ENCODE measurements at regions not wholly inside any gene's neighbourhood (a gene's known extent, or its start where the extent isn't known, plus 50 kb on each side); places are given as distances from the start of the nearest gene placed in this dataset.

DNA sequence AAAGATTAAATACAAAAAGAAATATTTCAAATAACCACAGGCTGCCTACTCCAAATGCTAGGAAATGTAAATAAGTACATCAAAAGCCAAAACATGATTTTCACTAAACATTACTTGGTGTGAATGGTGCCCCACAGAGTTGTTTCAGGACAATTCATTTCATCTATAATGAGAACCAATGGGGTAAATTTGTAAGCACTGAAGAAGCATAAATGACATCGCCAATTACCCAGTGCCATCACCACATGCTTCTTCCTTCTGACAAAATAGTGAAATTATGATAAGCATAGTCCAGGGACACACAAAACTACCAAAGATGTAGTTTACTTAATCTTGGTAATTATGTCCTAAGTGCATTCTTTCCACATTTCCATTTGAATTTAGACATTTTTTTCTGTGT is 510.4 kb upstream of the TYRP1 start:
- intact Hi-C loops (cut with DNase I, micrococcal nuclease), result no loop called here
- DNase-seq, result no peak
- no peak for ATAC-seq
- H3K4me3 Mint-ChIP-seq, result no peak overlapping the region
- peaks cover 28% of the 10 kb centered on the region for H3K9me3 Mint-ChIP-seq (ENCODE audit: low read depth)
- CTCF ChIA-PET, result no interaction called here
- no peaks in the 10 kb centered on the region for H3K36me3 Mint-ChIP-seq (ENCODE audit: low read depth)
- H3K4me1 Mint-ChIP-seq, result no peaks in the 10 kb centered on the region
- no peak overlapping the region for H3K27ac Mint-ChIP-seq
- no peaks in the 10 kb centered on the region for H3K27me3 Mint-ChIP-seq
- POLR2A ChIA-PET, result no interaction called here

DNA sequence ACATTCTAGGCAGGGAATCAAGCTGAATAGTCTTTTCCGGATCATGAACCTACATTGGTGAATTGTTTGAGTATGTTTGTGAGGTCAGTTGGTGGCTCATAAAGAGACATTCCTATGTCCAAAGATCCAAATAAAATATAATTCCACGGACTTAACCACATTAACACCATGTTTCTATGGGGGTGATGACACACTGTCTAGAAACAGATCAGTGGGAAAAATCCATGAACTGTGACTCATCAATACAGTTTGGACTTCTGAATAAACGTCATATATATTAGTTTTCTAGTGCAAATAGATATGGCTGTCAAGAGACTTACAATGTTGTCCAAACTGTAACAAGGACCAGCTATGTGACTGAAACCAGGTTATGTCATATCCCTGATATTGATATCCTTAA is 509.9 kb upstream of the TYRP1 start:
- Mint-ChIP-seq H3K4me1 (no peaks in the 10 kb centered on the region), H3K9me3 (ENCODE audit: low read depth) (peaks cover 28% of the 10 kb centered on the region), H3K36me3 (ENCODE audit: low read depth) (no peaks in the 10 kb centered on the region), H3K4me3 (no peak overlapping the region), H3K27ac (no peak overlapping the region), H3K27me3 (no peaks in the 10 kb centered on the region)
- ATAC-seq, result no peak
- CTCF ChIA-PET, result no interaction called here
- no peak for DNase-seq
- intact Hi-C loops (cut with DNase I, micrococcal nuclease), result no loop called here
- POLR2A ChIA-PET, result no interaction called here

GRCh38 chr9:12185856-12186255 is 507.3 kb upstream of the TYRP1 start:
- Mint-ChIP-seq H3K36me3 (ENCODE audit: low read depth) (no peaks in the 10 kb centered on the region), H3K27me3 (no peaks in the 10 kb centered on the region), H3K4me3 (no peak overlapping the region), H3K27ac (no peak overlapping the region), H3K4me1 (no peaks in the 10 kb centered on the region), H3K9me3 (ENCODE audit: low read depth) (peaks cover 25% of the 10 kb centered on the region)
- intact Hi-C loops (cut with DNase I, micrococcal nuclease), result no loop called here
- ChIA-PET CTCF (no interaction called here), POLR2A (no interaction called here)
- ATAC-seq (no peak), DNase-seq (no peak)

- ATAC-seq (no peak), DNase-seq (no peak)
- no peaks in the 10 kb centered on the region for H3K4me1 Mint-ChIP-seq
- no peaks in the 10 kb centered on the region for H3K27me3 Mint-ChIP-seq
- CTCF ChIA-PET, result no interaction called here
- POLR2A ChIA-PET, result no interaction called here
- intact Hi-C loops (cut with DNase I, micrococcal nuclease), result no loop called here
- no peak overlapping the region for H3K27ac Mint-ChIP-seq
- no peaks in the 10 kb centered on the region for H3K36me3 Mint-ChIP-seq (ENCODE audit: low read depth)
- H3K9me3 Mint-ChIP-seq (ENCODE audit: low read depth), result peaks cover 13% of the 10 kb centered on the region
- no peak overlapping the region for H3K4me3 Mint-ChIP-seq
Measured at GRCh38 chr9:12191630-12192029, 501.6 kb upstream of the TYRP1 start.

- Mint-ChIP-seq H3K4me1 (no peaks in the 10 kb centered on the region), H3K4me3 (no peak overlapping the region), H3K27ac (no peak overlapping the region), H3K9me3 (ENCODE audit: low read depth) (peaks cover 7% of the 10 kb centered on the region), H3K27me3 (no peaks in the 10 kb centered on the region), H3K36me3 (ENCODE audit: low read depth) (no peaks in the 10 kb centered on the region)
- ChIA-PET POLR2A (no interaction called here), CTCF (no interaction called here)
- intact Hi-C loops (cut with DNase I, micrococcal nuclease), result no loop called here
- no peak for DNase-seq
- ATAC-seq, result no peak
Measured at GRCh38 chr9:12194731-12195130, 498.5 kb upstream of the TYRP1 start.

- peaks cover 6% of the 10 kb centered on the region for H3K9me3 Mint-ChIP-seq (ENCODE audit: low read depth)
- intact Hi-C loops (cut with DNase I, micrococcal nuclease), result no loop called here
- DNase-seq (no peak), ATAC-seq (no peak)
- CTCF ChIA-PET, result no interaction called here
- H3K4me1 Mint-ChIP-seq, result no peaks in the 10 kb centered on the region
- POLR2A ChIA-PET, result no interaction called here
- H3K36me3 Mint-ChIP-seq (ENCODE audit: low read depth), result no peaks in the 10 kb centered on the region
- H3K4me3 Mint-ChIP-seq, result no peak overlapping the region
- H3K27ac Mint-ChIP-seq, result no peak overlapping the region
- no peaks in the 10 kb centered on the region for H3K27me3 Mint-ChIP-seq
Measured at GRCh38 chr9:12195456-12195855, 497.7 kb upstream of the TYRP1 start.

- H3K9me3 Mint-ChIP-seq (ENCODE audit: low read depth), result peaks cover 6% of the 10 kb centered on the region
- DNase-seq, result no peak
- H3K36me3 Mint-ChIP-seq (ENCODE audit: low read depth), result no peaks in the 10 kb centered on the region
- intact Hi-C loops (cut with DNase I, micrococcal nuclease), result no loop called here
- H3K27ac Mint-ChIP-seq, result no peak overlapping the region
- POLR2A ChIA-PET, result no interaction called here
- no peak for ATAC-seq
- H3K4me1 Mint-ChIP-seq, result no peaks in the 10 kb centered on the region
- CTCF ChIA-PET, result interaction anchor here (0.6 kb wide), 1 partner anchor 678 kb away, joined by 5 read pairs; no protein-coding TSS in a partner anchor
- no peak overlapping the region for H3K4me3 Mint-ChIP-seq
- no peaks in the 10 kb centered on the region for H3K27me3 Mint-ChIP-seq
Measured at GRCh38 chr9:12204512-12204911, 488.7 kb upstream of the TYRP1 start.

DNA sequence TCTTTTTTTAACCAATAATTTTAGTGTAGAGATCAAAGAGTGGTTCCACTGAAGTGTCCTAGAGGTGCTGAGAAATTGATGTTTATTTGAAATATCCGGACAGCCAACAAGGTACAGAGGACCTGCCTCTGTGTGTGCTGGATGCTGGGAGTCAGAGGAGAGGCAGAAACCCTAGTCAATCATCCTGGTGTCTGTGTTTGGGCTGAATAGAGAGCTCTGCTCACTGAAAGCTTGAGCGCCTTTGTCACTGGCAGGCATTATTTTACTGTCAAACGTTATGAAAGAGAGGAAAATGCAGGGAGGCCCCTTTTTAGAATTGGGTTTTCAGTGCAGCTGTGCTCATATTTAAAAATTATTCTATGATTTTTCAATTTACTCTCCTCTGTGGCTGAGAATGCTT is 480.3 kb upstream of the TYRP1 start:
- no peaks in the 10 kb centered on the region for H3K4me1 Mint-ChIP-seq
- ChIA-PET POLR2A (interaction anchor here (0.7 kb wide), 1 partner anchor 484 kb away, joined by 3 read pairs; no protein-coding TSS in a partner anchor), CTCF (no interaction called here)
- no peak overlapping the region for H3K4me3 Mint-ChIP-seq
- H3K27ac Mint-ChIP-seq, result no peak overlapping the region
- peaks cover 17% of the 10 kb centered on the region for H3K9me3 Mint-ChIP-seq (ENCODE audit: low read depth)
- no peak for DNase-seq
- intact Hi-C loops (cut with DNase I, micrococcal nuclease), result no loop called here
- H3K27me3 Mint-ChIP-seq, result no peaks in the 10 kb centered on the region
- H3K36me3 Mint-ChIP-seq (ENCODE audit: low read depth), result peaks cover 1% of the 10 kb centered on the region
- ATAC-seq, result no peak

- H3K36me3 Mint-ChIP-seq (ENCODE audit: low read depth), result no peaks in the 10 kb centered on the region
- ChIA-PET POLR2A (no interaction called here), CTCF (no interaction called here)
- H3K27ac Mint-ChIP-seq, result no peak overlapping the region
- no peaks in the 10 kb centered on the region for H3K27me3 Mint-ChIP-seq
- intact Hi-C loops (cut with DNase I, micrococcal nuclease), result no loop called here
- H3K4me1 Mint-ChIP-seq, result no peaks in the 10 kb centered on the region
- no peak for ATAC-seq
- no peak overlapping the region for H3K4me3 Mint-ChIP-seq
- no peak for DNase-seq
- H3K9me3 Mint-ChIP-seq (ENCODE audit: low read depth), result peaks cover 7% of the 10 kb centered on the region
Measured at GRCh38 chr9:12221470-12221869, 471.7 kb upstream of the TYRP1 start.

GRCh38 chr9:12224449-12224848 is 468.7 kb upstream of the TYRP1 start:
- DNase-seq (no peak), ATAC-seq (no peak)
- Mint-ChIP-seq H3K9me3 (ENCODE audit: low read depth) (peaks cover 6% of the 10 kb centered on the region), H3K27me3 (no peaks in the 10 kb centered on the region), H3K4me3 (no peak overlapping the region), H3K27ac (no peak overlapping the region), H3K36me3 (ENCODE audit: low read depth) (no peaks in the 10 kb centered on the region), H3K4me1 (no peaks in the 10 kb centered on the region)
- POLR2A ChIA-PET, result no interaction called here
- CTCF ChIA-PET, result no interaction called here
- intact Hi-C loops (cut with DNase I, micrococcal nuclease), result no loop called here

GRCh38 chr9:12230708-12231107 is 462.5 kb upstream of the TYRP1 start:
- Mint-ChIP-seq H3K36me3 (ENCODE audit: low read depth) (no peaks in the 10 kb centered on the region), H3K4me1 (no peaks in the 10 kb centered on the region), H3K9me3 (ENCODE audit: low read depth) (peaks cover 24% of the 10 kb centered on the region), H3K27ac (no peak overlapping the region), H3K27me3 (no peaks in the 10 kb centered on the region), H3K4me3 (no peak overlapping the region)
- DNase-seq (no peak), ATAC-seq (no peak)
- ChIA-PET CTCF (no interaction called here), POLR2A (no interaction called here)
- intact Hi-C loops (cut with DNase I, micrococcal nuclease), result no loop called here

DNA sequence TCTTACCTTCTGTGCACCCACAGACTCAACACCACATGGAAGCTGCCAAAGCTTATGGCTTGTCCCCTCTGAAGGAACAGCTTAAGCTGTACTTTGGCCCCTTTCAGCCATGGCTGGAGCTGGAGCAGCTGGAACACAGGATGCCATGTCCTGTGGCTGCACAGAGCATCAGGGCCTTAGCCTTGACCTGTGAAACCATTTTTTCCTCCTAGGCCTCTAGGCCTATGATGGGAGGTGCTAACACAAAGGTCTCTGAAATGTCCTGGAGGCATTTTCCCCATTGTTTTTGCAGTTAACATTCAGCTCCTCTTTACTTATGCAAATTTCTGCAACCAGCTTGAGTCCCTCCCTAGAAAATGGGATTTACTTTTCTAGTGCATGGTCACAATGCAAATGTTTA is 461.4 kb upstream of the TYRP1 start:
- Mint-ChIP-seq H3K27ac (no peak overlapping the region), H3K36me3 (ENCODE audit: low read depth) (no peaks in the 10 kb centered on the region)

DNA sequence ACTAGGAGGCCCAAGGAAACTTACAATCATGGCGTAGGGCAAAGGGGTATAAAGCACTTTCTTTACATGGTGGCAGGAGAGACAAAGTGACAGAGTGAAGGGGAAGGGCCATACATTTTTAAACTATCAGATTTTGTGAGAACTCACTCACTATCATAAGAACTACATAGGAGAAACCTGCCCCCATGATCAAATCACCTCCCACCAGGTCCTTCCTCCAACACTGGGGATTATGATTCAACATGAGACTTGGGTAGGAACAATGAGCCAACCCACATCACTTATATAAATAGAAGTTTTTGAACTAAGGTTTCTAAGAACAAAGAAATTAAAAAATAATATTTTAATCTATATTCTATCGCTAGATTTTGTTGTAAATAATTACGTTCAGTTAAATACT is 460.3 kb upstream of the TYRP1 start:
- no peak overlapping the region for H3K27ac Mint-ChIP-seq
- CTCF ChIA-PET, result no interaction called here
- peaks cover 29% of the 10 kb centered on the region for H3K9me3 Mint-ChIP-seq (ENCODE audit: low read depth)
- H3K4me1 Mint-ChIP-seq, result no peaks in the 10 kb centered on the region
- POLR2A ChIA-PET, result no interaction called here
- ATAC-seq (no peak), DNase-seq (no peak)
- H3K36me3 Mint-ChIP-seq (ENCODE audit: low read depth), result no peaks in the 10 kb centered on the region
- intact Hi-C loops (cut with DNase I, micrococcal nuclease), result no loop called here
- H3K27me3 Mint-ChIP-seq, result no peaks in the 10 kb centered on the region
- H3K4me3 Mint-ChIP-seq, result no peak overlapping the region

More for the DNA sequence above, 461.4 kb upstream of the TYRP1 start:
- POLR2A ChIA-PET, result no interaction called here
- ATAC-seq, result no peak
- CTCF ChIA-PET, result no interaction called here
- H3K27me3 Mint-ChIP-seq, result no peaks in the 10 kb centered on the region
- no peaks in the 10 kb centered on the region for H3K4me1 Mint-ChIP-seq
- no peak overlapping the region for H3K4me3 Mint-ChIP-seq
- intact Hi-C loops (cut with DNase I, micrococcal nuclease), result no loop called here
- no peak for DNase-seq
- H3K9me3 Mint-ChIP-seq (ENCODE audit: low read depth), result peaks cover 24% of the 10 kb centered on the region

Measured in activated CD4-positive, alpha-beta T cell treated with anti-CD3 and anti-CD28 coated beads for 36 hours (primary cell).